Endothelial cell of umbilical vein (primary cell): ENCODE measurements at regions not wholly inside any gene's neighbourhood (a gene's known extent, or its start where the extent isn't known, plus 50 kb on each side); places are given as distances from the start of the nearest gene placed in this dataset.

Source experiments
- CTCF ChIP-seq, 2 donors: IDR thresholded peaks; 1 replicate in 1 of 2; 2 replicates in 1 of 2; pipeline ENCODE4 v1.5.1; 2011; ENCODE audit warnings: low read length in 2 of 2, mild to moderate bottlenecking in 2 of 2, moderate library complexity in 2 of 2, control low read depth in 1 of 2, inconsistent platforms in 1 of 2, low read depth in 1 of 2; ENCODE audit not compliant: insufficient read depth in 1 of 2; ENCODE audit errors: extremely low read depth in 1 of 2
- EZH2 ChIP-seq: IDR thresholded peaks from 2 replicates; pipeline ENCODE4 v1.6.1; 2012; ENCODE audit warnings: borderline replicate concordance, low read depth, mild to moderate bottlenecking, moderate library complexity, low read length, inconsistent platforms; ENCODE audit not compliant: severe bottlenecking

DNA sequence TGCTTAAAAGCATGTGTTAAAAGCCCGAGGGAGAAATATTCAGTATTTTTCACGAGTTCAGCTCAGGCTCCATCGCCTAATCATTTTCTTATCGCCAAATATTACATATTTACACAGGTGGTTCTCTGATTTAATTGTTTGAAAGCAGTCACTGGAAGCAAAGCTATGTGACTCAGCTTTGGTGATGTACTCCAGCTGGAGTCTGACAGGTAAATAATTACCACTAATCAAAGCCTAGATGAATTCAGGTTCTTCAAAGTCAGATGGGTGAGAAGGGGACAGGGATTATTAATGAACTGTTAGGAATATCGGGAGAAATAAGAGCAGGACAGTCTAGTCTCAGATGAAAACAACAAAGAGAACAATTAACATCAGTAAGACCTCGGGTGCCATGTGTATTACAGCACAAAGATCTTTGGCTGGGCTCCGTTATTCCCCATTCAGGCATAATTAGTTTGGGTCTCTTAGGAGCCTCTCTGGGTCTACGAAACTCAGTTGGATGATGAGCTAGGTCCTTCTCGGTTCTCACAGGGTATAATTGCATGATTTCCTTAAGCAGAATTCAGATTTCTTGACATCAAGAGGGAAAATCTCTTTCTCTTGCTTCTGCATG is 331.7 kb upstream of the ADAMTS9 start:
- TF ChIP-seq CTCF (IDR thresholded peaks at IDR 0.05; ENCODE audit: extremely low read depth in 1 of 2, insufficient read depth in 1 of 2, low read depth in 1 of 2, low read length in 2 of 2) = no peak
- TF ChIP-seq EZH2 = no peak
